SK-MEL-5 (cell line): ENCODE measurements at regions not wholly inside any gene's neighbourhood (a gene's known extent, or its start where the extent isn't known, plus 50 kb on each side); places are given as distances from the start of the nearest gene placed in this dataset.
"Not testable (repeated sequence)": the region's sequence is repeated elsewhere in the genome, so short reads cannot be mapped to it uniquely, and the experiment has no call there.

ENCODE experiments used
- DNase-seq: peaks from one replicate; pipeline ENCODE4 v3.0.0-alpha.2; 2016; ENCODE audit warnings: low read depth, low spot score
- in situ Hi-C: cut with HindIII; loops from 2 replicates; pipeline ENCODE4 v1.10.0; 2016; ENCODE audit warnings: low sequenced_read_pairs, high pct_unique_total_duplicates, low pct_unique_long_range_greater_than_20kb

DNA sequence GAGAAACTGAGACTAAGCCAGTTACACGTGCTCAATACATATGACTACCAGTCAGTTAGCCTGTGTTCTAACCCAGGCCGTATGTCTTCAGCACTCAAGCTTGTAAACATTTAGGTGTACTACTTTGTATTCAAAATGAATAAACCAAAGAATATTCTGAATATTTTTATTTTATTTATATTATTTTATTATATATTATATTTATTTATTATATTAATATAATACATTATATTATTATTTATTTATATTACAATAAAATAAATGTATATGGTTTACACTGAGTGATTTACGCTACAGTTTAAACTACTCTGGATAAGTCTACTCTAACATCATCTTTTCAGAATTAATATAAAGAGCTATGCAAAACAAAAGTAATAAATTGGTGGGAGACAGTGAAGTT lies 691.5 kb downstream of the CENPC start:
- in situ Hi-C loops: no loop called here
- no peak for DNase-seq

- in situ Hi-C loops: no loop called here
Measured at GRCh38 chr4:66852843-66853242, 692.5 kb downstream of the CENPC start.

DNA sequence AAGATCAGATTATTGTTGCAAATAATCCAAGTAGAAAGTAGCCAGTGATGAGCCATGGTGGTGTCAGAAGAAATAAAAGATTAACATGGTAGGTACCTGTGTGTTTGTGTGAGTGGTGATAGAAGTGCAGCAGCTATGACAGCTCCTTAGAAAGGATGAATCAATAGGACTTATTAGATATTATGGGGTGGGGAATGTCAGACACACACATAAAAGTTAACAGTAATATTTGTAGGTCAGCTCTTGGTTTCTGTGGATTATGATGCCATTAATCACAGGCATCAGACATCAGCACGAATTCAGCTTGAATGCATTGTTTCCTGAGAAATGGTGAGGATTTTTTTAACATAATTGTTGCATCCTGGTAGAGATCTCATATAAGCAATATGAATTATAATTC lies 695.7 kb downstream of the CENPC start:
- no peak for DNase-seq
- in situ Hi-C loops: no loop called here

More at GRCh38 chr4:66852843-66853242, 692.5 kb downstream of the CENPC start:
- DNase-seq: no peak

GRCh38 chr4:66842724-66843088 lies 702.6 kb downstream of the CENPC start:
- in situ Hi-C loops: no loop called here
- DNase-seq: no peak

GRCh38 chr4:66842026-66842723 lies 703.1 kb downstream of the CENPC start:
- no peak for DNase-seq
- in situ Hi-C loops: no loop called here

GRCh38 chr4:66840178-66840577 lies 705.1 kb downstream of the CENPC start:
- DNase-seq: no peak
- in situ Hi-C loops: no loop called here

- DNase-seq: no peak
- in situ Hi-C loops: no loop called here
Measured at GRCh38 chr4:66837279-66837922, 707.9 kb downstream of the CENPC start.

DNA sequence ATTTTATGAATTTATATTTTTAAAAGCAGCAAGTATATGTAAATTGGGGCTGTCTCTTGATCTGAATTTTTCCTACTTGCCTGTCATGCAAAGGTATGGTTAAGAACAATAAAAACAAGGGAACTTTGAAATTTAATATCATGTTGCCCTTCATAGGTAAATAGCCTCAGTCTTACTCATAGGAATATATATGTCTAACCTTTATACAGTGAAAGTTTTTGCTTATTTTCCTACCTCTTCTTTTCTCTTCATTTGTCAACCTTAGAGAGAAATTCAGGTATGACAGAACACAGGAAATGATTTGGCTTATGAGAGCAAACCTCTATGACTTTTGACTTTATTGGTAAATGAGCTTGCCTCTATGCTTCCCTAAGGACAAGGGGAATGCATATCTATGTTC lies 716.0 kb downstream of the CENPC start:
- in situ Hi-C loops: no loop called here
- DNase-seq: no peak

DNA sequence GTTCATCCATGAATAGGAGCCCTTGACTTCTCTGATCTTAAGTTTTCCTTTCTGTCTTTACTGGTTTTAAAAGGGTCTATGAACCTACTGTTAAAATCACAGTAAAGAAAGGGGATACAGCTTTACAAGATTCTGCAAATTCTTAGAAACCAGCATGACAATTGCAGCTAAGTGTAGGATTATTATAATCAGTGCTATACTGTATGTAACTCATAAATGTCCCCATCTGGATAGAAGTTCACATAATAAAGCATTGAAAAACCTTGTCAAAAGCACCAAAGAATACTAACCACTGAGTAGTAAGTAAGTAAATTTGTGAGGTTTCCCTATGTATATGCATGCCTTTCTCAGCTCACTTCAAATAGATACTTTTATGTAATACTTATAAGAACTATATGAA lies 724.6 kb downstream of the CENPC start:
- in situ Hi-C loops: no loop called here
- DNase-seq: no peak

DNA sequence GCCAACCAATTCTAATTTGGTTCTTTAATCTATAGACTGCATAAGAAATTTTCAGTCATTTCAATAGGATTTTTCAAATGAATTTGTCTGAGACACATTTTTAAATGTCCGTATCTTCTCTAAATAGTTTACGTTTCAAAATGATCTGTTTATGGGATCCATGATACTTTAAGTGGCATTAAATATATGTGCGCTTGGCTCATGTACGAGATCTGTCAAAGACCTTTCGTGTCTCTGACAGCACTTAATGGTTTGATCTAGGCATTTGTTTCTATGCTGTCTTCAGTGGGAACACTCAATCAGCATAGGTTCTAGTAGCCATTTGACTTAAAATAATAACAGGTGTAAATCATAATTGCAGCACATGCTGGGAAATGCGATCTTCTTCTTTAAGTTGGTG lies 731.0 kb downstream of the CENPC start:
- DNase-seq: no peak
- in situ Hi-C loops: no loop called here

DNA sequence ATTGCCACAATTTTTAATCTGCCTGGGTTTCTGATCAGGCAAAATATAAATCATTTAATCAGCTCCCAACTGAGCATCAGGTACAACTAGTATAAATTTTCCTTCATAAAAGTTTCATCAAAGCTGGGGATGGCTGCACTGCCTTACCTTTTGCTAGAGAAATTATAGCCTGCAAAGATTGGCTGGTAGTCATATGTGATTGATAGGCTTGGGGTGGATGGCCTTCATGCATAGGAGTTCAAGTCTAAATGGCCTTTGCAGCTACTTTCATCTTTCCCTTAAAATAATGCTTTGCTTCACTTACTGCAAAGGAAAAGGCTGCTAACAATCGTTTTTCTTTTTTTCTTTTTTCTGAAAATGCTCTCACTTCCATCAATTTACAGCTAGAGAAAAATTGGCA lies 739.7 kb downstream of the CENPC start:
- DNase-seq: no peak
- in situ Hi-C loops: no loop called here

GRCh38 chr4:66804979-66805378 lies 740.3 kb downstream of the CENPC start:
- DNase-seq: no peak
- in situ Hi-C loops: no loop called here

GRCh38 chr4:66797608-66798007 lies 747.7 kb downstream of the CENPC start:
- in situ Hi-C loops: no loop called here
- DNase-seq: no peak

DNA sequence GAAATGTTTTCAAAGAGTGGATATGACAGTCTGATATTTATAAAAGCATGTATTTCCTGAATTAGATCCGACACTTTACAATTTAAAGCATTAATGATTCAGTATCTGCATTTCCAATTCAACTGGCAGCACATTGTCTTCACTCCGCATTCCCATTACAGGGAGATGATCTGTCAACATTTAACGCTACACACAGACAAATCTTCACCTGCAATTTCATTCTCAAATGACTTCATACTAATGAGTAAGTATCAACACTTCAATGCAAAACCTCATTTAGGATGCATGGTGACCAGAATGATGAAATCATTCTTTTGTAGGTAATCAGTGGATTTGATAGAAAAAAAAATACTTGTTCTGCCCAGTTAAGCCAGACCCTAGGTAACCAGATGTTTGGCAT lies 749.6 kb downstream of the CENPC start:
- in situ Hi-C loops: no loop called here

DNA sequence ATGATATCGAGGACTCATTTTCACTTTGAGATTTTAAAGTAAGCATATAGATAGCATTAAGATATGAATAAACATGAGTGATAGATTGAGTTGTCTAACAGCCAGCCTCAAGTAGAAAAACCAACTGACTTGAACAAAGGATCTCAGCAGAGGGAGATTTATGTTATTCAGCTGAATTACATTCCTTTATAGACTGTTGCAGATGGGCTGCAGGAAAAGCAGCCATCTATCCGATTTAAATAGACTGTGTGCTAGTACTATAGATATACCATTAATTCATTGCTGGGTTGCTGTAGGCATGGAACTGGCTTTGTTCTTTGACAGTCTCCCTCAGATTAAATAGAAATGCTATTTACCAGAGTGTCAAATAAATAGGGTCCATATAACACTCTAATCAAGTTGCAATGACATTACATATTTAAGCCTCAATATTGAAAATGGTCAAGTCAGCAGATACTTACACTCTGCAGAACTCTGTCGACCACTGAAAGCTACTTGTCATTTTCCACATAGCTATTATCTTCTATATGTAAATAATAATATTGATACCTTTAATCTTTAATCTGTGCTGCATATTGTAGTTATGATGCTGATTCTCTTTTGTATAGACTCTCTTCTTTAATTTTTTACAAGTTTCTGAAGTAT lies 750.8 kb downstream of the CENPC start:
- in situ Hi-C loops: no loop called here
- no peak for DNase-seq

More for the DNA sequence above, 749.6 kb downstream of the CENPC start:
- no peak for DNase-seq

DNA sequence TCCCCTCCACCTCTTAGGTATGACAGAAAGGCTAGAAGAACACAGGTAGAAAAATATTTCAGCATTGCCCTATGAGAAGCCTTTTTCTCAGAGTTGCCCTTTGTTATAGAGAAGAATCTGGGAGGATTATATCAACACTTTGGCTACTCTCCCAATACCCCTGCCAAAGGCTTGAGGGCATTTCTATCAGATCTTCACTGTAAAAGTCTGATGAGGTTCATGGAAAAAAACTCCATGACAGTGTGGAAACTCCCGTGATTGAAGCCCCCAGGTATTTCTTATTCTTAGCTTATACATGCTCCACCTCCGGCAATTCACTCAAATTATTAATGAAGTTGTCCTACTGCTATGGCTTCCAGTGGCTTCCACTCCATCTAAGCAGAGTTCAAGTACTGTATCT lies 753.6 kb downstream of the CENPC start:
- in situ Hi-C loops: no loop called here
- DNase-seq: no peak

GRCh38 chr4:66785479-66785878 lies 759.8 kb downstream of the CENPC start:
- no peak for DNase-seq
- in situ Hi-C loops: no loop called here

GRCh38 chr4:66782751-66783150 lies 762.6 kb downstream of the CENPC start:
- in situ Hi-C loops: not testable (repeated sequence)

GRCh38 chr4:66777097-66777496 lies 768.2 kb downstream of the CENPC start:
- in situ Hi-C loops: no loop called here
- DNase-seq: peak; percentile 45

More at GRCh38 chr4:66782751-66783150, 762.6 kb downstream of the CENPC start:
- DNase-seq: not testable (repeated sequence)
